PFSK-1 (cell line): ENCODE measurements at regions not wholly inside any gene's neighbourhood (a gene's known extent, or its start where the extent isn't known, plus 50 kb on each side); places are given as distances from the start of the nearest gene placed in this dataset.

ENCODE experiments used
- POLR2AphosphoS5 ChIP-seq: IDR thresholded peaks from 2 replicates; pipeline ENCODE4 v1.6.1; 2012; ENCODE audit warnings: low read depth, mild to moderate bottlenecking, control low read depth, low read length, moderate library complexity
- SIN3A ChIP-seq: IDR thresholded peaks from 2 replicates; pipeline ENCODE4 v1.6.1; 2012; ENCODE audit warnings: mild to moderate bottlenecking, low read length, moderate library complexity, borderline replicate concordance; ENCODE audit not compliant: insufficient read depth
- TAF1 ChIP-seq: IDR thresholded peaks from 2 replicates; pipeline ENCODE4 v1.6.1; 2012; ENCODE audit warnings: low read length, control low read depth, borderline replicate concordance; ENCODE audit not compliant: insufficient read depth

DNA sequence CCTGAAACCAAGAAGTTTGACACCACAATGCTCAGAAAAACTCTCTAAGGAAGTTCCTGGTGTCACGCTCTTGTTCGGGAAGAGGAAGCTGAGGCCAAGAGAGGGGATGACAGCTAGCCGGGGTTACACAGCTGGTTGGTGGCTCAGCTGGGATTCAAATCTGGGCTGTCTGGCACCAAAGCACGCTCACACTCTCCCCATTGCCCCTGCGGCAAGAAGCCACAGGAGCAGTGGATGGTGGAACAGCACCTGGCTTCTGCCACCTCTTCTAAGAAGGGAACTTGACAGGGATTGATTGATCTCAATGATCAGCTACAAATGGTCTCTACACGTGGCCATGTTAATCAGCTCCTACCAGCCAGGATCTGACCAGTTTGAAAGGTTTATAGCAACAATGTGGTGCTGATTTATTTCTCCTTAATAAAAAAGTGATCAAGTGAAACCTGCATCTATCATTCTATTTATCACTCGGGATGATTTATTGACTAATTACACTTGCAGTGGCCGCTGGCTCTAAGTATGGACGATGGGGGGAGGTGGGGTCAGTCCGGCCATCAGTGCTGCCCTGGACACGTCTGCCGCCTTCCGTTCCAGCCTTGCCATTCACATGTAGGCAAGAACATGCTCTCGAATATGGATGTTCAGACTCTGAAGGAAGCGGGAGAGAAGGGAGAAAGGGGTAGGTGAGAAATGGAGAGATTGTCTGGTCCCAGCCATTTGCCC, 71.9 kb upstream of the TOP1 start:
- TF ChIP-seq POLR2AphosphoS5 (no peak), SIN3A (no peak), TAF1 (no peak)
